ENCODE measurements at regions not wholly inside any gene's neighbourhood (a gene's known extent, or its start where the extent isn't known, plus 50 kb on each side); places are given as distances from the start of the nearest gene placed in this dataset.

GRCh38 chr3:82448320-82448719 is 686.9 kb upstream of the GBE1 start:
- no peak for DNase-seq (ENCODE audit: low spot score)
- Histone ChIP-seq H3K9me2 (ENCODE audit: insufficient read depth) (0 out of 2 replicates have a peak, but pooled peaks cover 7% of the 10 kb centered on the region), H3K4me3 (no peak overlapping the region), H3K27me3 (ENCODE audit: insufficient read depth) (no peaks in the 10 kb centered on the region), H3K4me1 (ENCODE audit: insufficient read depth) (no peaks in the 10 kb centered on the region), H3K79me2 (replicated peaks; ENCODE audit: insufficient read depth) (no peaks in the 10 kb centered on the region), H3F3A (replicated peaks; ENCODE audit: low read depth) (no peaks in the 10 kb centered on the region), H3K27ac (ENCODE audit: low read depth) (no peak overlapping the region), H4K20me1 (replicated peaks; ENCODE audit: insufficient read depth) (no peaks in the 10 kb centered on the region), H3K4me2 (no peak overlapping the region), H2AFZ (no peak overlapping the region), H3K36me3 (ENCODE audit: insufficient read depth) (no peaks in the 10 kb centered on the region)
- no peak overlapping the region for H3K27ac Mint-ChIP-seq
- H3K4me1 Mint-ChIP-seq: no peaks in the 10 kb centered on the region
- H3K36me3 Mint-ChIP-seq (ENCODE audit: low read depth): peaks cover 31% of the 10 kb centered on the region; the same call in 2 of the 3 replicates
- no peaks in the 10 kb centered on the region for H3K27me3 Mint-ChIP-seq (ENCODE audit: insufficient read depth, low read depth, poor library complexity)
- peaks cover 33% of the 10 kb centered on the region for H3K9me3 Mint-ChIP-seq
- no peak overlapping the region for H3K4me3 Mint-ChIP-seq
- no peak for ATAC-seq
- TF ChIP-seq JUNB (IDR thresholded peaks at IDR 0.05; ENCODE audit: unreplicated experiment) (no peak), NANOG (IDR thresholded peaks at IDR 0.05; ENCODE audit: borderline replicate concordance) (no peak), EZH2phosphoT487 (IDR thresholded peaks at IDR 0.05; ENCODE audit: unreplicated experiment) (no peak), CTCF (conservative IDR thresholded peaks at IDR 0.05; ENCODE audit: low read depth in 2 of 2) (no peak), POLR2AphosphoS5 (IDR thresholded peaks at IDR 0.05; ENCODE audit: low read depth) (no peak), ETS1 (IDR thresholded peaks at IDR 0.05) (no peak), ZNF331 (CRISPR knock-in tag; IDR thresholded peaks at IDR 0.05; ENCODE audit: low read depth) (no peak), STAT1 (IDR thresholded peaks at IDR 0.05; ENCODE audit: unreplicated experiment) (no peak), EZH2 (IDR thresholded peaks at IDR 0.05; ENCODE audit: low read depth, unreplicated experiment) (no peak), ZNF462 (CRISPR knock-in tag; IDR thresholded peaks at IDR 0.05) (no peak), ZNF114 (CRISPR knock-in tag; IDR thresholded peaks at IDR 0.05) (no peak), CREB1 (CRISPR knock-in tag; IDR thresholded peaks at IDR 0.05; ENCODE audit: low read depth) (no peak)
- TF ChIP-seq, protein P1, sequence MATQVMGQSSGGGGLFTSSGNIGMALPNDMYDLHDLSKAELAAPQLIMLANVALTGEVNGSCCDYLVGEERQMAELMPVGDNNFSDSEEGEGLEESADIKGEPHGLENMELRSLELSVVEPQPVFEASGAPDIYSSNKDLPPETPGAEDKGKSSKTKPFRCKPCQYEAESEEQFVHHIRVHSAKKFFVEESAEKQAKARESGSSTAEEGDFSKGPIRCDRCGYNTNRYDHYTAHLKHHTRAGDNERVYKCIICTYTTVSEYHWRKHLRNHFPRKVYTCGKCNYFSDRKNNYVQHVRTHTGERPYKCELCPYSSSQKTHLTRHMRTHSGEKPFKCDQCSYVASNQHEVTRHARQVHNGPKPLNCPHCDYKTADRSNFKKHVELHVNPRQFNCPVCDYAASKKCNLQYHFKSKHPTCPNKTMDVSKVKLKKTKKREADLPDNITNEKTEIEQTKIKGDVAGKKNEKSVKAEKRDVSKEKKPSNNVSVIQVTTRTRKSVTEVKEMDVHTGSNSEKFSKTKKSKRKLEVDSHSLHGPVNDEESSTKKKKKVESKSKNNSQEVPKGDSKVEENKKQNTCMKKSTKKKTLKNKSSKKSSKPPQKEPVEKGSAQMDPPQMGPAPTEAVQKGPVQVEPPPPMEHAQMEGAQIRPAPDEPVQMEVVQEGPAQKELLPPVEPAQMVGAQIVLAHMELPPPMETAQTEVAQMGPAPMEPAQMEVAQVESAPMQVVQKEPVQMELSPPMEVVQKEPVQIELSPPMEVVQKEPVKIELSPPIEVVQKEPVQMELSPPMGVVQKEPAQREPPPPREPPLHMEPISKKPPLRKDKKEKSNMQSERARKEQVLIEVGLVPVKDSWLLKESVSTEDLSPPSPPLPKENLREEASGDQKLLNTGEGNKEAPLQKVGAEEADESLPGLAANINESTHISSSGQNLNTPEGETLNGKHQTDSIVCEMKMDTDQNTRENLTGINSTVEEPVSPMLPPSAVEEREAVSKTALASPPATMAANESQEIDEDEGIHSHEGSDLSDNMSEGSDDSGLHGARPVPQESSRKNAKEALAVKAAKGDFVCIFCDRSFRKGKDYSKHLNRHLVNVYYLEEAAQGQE (IDR thresholded peaks at IDR 0.05; ENCODE audit: unreplicated experiment): no peak
